ENCODE measurements at regions not wholly inside any gene's neighbourhood (a gene's known extent, or its start where the extent isn't known, plus 50 kb on each side); places are given as distances from the start of the nearest gene placed in this dataset.

GRCh38 chr9:107620236-107620635, 130.7 kb upstream of the KLF4 start:
- no peak for DNase-seq (ENCODE audit: low read depth)
- in situ Hi-C loops (cut with HindIII; ENCODE audit: low pct_unique_long_range_greater_than_20kb, low sequenced_read_pairs) = no loop called here

- no peak for DNase-seq (ENCODE audit: low read depth)
- in situ Hi-C loops (cut with HindIII; ENCODE audit: low pct_unique_long_range_greater_than_20kb, low sequenced_read_pairs) = no loop called here
Observed at GRCh38 chr9:107615321-107615720, 125.8 kb upstream of the KLF4 start.

- DNase-seq (ENCODE audit: low read depth) = no peak
- in situ Hi-C loops (cut with HindIII; ENCODE audit: low pct_unique_long_range_greater_than_20kb, low sequenced_read_pairs) = no loop called here
Observed at GRCh38 chr9:107614765-107615164, 125.2 kb upstream of the KLF4 start.

GRCh38 chr9:107613321-107613720, 123.8 kb upstream of the KLF4 start:
- in situ Hi-C loops (cut with HindIII; ENCODE audit: low pct_unique_long_range_greater_than_20kb, low sequenced_read_pairs) = no loop called here
- no peak for DNase-seq (ENCODE audit: low read depth)

- in situ Hi-C loops (cut with HindIII; ENCODE audit: low pct_unique_long_range_greater_than_20kb, low sequenced_read_pairs) = no loop called here
- no peak for DNase-seq (ENCODE audit: low read depth)
Observed at GRCh38 chr9:107612136-107612535, 122.6 kb upstream of the KLF4 start.

GRCh38 chr9:107609547-107609946, 120.0 kb upstream of the KLF4 start:
- in situ Hi-C loops (cut with HindIII; ENCODE audit: low pct_unique_long_range_greater_than_20kb, low sequenced_read_pairs) = no loop called here
- no peak for DNase-seq (ENCODE audit: low read depth)

- in situ Hi-C loops (cut with HindIII; ENCODE audit: low pct_unique_long_range_greater_than_20kb, low sequenced_read_pairs) = no loop called here
Observed at GRCh38 chr9:107606149-107606790, 116.7 kb upstream of the KLF4 start.

GRCh38 chr9:107605041-107605440, 115.5 kb upstream of the KLF4 start:
- in situ Hi-C loops (cut with HindIII; ENCODE audit: low pct_unique_long_range_greater_than_20kb, low sequenced_read_pairs) = no loop called here
- DNase-seq (ENCODE audit: low read depth) = no peak

More at GRCh38 chr9:107606149-107606790, 116.7 kb upstream of the KLF4 start:
- DNase-seq (ENCODE audit: low read depth) = no peak

- DNase-seq (ENCODE audit: low read depth) = no peak
- in situ Hi-C loops (cut with HindIII; ENCODE audit: low pct_unique_long_range_greater_than_20kb, low sequenced_read_pairs) = no loop called here
Observed at GRCh38 chr9:107603281-107603680, 113.7 kb upstream of the KLF4 start.

- no peak for DNase-seq (ENCODE audit: low read depth)
- in situ Hi-C loops (cut with HindIII; ENCODE audit: low pct_unique_long_range_greater_than_20kb, low sequenced_read_pairs) = no loop called here
Observed at GRCh38 chr9:107600060-107600573, 110.5 kb upstream of the KLF4 start.

GRCh38 chr9:107597743-107598217, 108.2 kb upstream of the KLF4 start:
- DNase-seq (ENCODE audit: low read depth) = peak; percentile 57
- in situ Hi-C loops (cut with HindIII; ENCODE audit: low pct_unique_long_range_greater_than_20kb, low sequenced_read_pairs) = no loop called here

- DNase-seq (ENCODE audit: low read depth) = no peak
- in situ Hi-C loops (cut with HindIII; ENCODE audit: low pct_unique_long_range_greater_than_20kb, low sequenced_read_pairs) = no loop called here
Observed at GRCh38 chr9:107594908-107595530, 105.5 kb upstream of the KLF4 start.

GRCh38 chr9:107593224-107593870, 103.8 kb upstream of the KLF4 start:
- in situ Hi-C loops (cut with HindIII; ENCODE audit: low pct_unique_long_range_greater_than_20kb, low sequenced_read_pairs) = no loop called here
- DNase-seq (ENCODE audit: low read depth) = no peak

GRCh38 chr9:107592424-107592823, 102.9 kb upstream of the KLF4 start:
- peak; percentile 14 for DNase-seq (ENCODE audit: low read depth)
- in situ Hi-C loops (cut with HindIII; ENCODE audit: low pct_unique_long_range_greater_than_20kb, low sequenced_read_pairs) = no loop called here

- in situ Hi-C loops (cut with HindIII; ENCODE audit: low pct_unique_long_range_greater_than_20kb, low sequenced_read_pairs) = no loop called here
- DNase-seq (ENCODE audit: low read depth) = no peak
Observed at GRCh38 chr9:107591781-107592180, 102.2 kb upstream of the KLF4 start.

- in situ Hi-C loops (cut with HindIII; ENCODE audit: low pct_unique_long_range_greater_than_20kb, low sequenced_read_pairs) = no loop called here
- no peak for DNase-seq (ENCODE audit: low read depth)
Observed at GRCh38 chr9:107588393-107588792, 98.8 kb upstream of the KLF4 start.

GRCh38 chr9:107587191-107587963, 97.8 kb upstream of the KLF4 start:
- in situ Hi-C loops (cut with HindIII; ENCODE audit: low pct_unique_long_range_greater_than_20kb, low sequenced_read_pairs) = no loop called here
- DNase-seq (ENCODE audit: low read depth) = no peak

GRCh38 chr9:107586493-107586892, 96.9 kb upstream of the KLF4 start:
- no peak for DNase-seq (ENCODE audit: low read depth)
- in situ Hi-C loops (cut with HindIII; ENCODE audit: low pct_unique_long_range_greater_than_20kb, low sequenced_read_pairs) = no loop called here

GRCh38 chr9:107585465-107585864, 95.9 kb upstream of the KLF4 start:
- DNase-seq (ENCODE audit: low read depth) = no peak
- in situ Hi-C loops (cut with HindIII; ENCODE audit: low pct_unique_long_range_greater_than_20kb, low sequenced_read_pairs) = no loop called here

Measured in Caki2 (cell line).